Testis (tissue), 2 donors: ENCODE measurements at regions not wholly inside any gene's neighbourhood (a gene's known extent, or its start where the extent isn't known, plus 50 kb on each side); places are given as distances from the start of the nearest gene placed in this dataset.

Source experiments
- POLR2A ChIP-seq: fragments of 450-650 bp; IDR thresholded peaks from one replicate; pipeline ENCODE4 v1.6.1; 2017; ENCODE audit warnings: antibody characterized with exemption, mild to moderate bottlenecking, moderate library complexity
- TF ChIP-seq, protein P1 (sequence below), 3 experiments: fragments of 450-650 bp in 2 of 3; fragments of 200-600 bp in 1 of 3; sonication (generic) in 1 of 3; IDR thresholded peaks; one replicate each; pipeline ENCODE4 v1.5.1; 2016 to 2019; ENCODE audit warnings: antibody characterized with exemption in 3 of 3, mild to moderate bottlenecking in 2 of 3, moderate library complexity in 1 of 3

DNA sequence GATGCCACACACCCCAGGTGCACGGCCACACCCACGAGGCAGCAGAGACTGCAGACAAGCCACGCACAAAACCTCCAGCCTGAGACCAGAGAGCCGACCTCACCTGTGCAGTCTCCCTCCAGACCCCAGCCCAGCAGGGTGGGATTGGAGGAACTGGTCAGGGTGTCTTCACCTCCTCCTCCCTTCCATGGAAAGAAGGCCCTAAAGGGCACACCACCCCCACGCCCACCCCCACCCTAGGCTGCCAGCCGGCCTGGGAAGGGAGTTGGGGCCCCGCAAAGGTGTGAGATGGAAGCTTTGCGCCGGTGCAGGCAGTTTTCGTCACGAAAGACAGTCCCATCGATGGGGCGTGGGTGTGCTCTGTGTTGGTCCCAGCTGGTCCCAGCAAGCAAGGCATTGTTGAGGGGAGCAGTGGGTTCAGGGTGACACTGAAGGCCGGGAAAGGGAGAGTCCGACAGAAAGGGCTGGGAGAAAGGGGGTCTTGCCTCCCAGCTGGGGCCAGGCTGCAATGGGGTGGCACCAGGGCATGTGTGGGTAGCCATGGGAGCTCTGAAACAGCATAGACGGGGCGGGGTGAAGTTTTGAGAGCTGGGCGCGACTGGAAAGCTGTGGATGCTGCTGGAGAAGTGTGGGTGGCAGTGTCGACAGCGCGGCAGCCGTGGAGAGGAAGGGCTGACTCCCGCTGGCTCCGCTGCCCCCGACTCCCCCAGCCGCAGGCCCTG, 349.2 kb downstream of the GLRX3 start:
- TF ChIP-seq, protein P1, sequence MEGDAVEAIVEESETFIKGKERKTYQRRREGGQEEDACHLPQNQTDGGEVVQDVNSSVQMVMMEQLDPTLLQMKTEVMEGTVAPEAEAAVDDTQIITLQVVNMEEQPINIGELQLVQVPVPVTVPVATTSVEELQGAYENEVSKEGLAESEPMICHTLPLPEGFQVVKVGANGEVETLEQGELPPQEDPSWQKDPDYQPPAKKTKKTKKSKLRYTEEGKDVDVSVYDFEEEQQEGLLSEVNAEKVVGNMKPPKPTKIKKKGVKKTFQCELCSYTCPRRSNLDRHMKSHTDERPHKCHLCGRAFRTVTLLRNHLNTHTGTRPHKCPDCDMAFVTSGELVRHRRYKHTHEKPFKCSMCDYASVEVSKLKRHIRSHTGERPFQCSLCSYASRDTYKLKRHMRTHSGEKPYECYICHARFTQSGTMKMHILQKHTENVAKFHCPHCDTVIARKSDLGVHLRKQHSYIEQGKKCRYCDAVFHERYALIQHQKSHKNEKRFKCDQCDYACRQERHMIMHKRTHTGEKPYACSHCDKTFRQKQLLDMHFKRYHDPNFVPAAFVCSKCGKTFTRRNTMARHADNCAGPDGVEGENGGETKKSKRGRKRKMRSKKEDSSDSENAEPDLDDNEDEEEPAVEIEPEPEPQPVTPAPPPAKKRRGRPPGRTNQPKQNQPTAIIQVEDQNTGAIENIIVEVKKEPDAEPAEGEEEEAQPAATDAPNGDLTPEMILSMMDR (IDR thresholded peaks at IDR 0.05) = no peak
- no peak for TF ChIP-seq POLR2A
